HG02571 (cell line): ENCODE measurements at regions not wholly inside any gene's neighbourhood (a gene's known extent, or its start where the extent isn't known, plus 50 kb on each side); places are given as distances from the start of the nearest gene placed in this dataset.
"Not testable (repeated sequence)": the region's sequence is repeated elsewhere in the genome, so short reads cannot be mapped to it uniquely, and the experiment has no call there.

ENCODE experiments used
- ATAC-seq: cut with Tn5 transposase; IDR thresholded peaks from one replicate; pipeline ENCODE4 v1.9.1; 2021; ENCODE audit warnings: mild to moderate bottlenecking, moderate library complexity; ENCODE audit not compliant: unreplicated experiment

DNA sequence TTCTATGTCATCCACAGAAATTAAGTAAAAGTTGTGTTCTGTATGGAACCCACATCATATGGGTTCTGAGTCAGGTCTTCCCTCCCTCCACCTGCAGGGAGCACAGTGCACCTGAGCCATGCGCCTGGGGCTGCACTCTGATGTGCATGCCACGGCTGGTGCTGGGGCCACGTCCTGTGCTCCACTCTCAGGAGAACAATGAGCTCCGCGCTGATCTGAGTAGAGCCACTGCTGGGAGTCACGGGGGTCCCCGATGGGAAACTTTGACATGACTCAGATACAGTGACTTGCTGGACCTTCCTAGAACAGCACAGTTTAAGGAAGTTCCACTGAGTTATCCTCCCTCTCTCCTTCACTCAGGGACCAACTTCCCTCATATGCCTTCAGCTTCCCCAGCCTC lies 683.4 kb downstream of the TMEM121 start:
- no peak for ATAC-seq

DNA sequence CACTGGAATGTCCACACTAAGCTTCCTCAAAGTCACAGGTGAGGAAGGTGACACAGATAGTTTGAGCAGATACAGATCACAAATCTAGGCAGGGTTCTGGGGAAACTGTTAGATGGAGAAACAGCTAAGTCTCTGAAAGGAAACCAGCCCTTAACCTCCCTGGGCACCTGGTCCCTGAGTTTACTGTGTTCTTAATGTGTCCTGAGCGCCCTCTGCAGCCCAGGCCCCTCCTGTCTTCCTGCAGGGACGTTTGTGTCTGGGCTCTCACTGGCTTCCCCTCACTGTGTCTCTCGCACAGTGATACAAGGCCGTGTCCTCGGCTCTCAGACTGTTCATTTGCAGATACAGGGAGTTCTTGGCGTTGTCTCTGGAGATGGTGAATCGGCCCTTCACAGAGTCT lies 684.3 kb downstream of the TMEM121 start:
- ATAC-seq: no peak

DNA sequence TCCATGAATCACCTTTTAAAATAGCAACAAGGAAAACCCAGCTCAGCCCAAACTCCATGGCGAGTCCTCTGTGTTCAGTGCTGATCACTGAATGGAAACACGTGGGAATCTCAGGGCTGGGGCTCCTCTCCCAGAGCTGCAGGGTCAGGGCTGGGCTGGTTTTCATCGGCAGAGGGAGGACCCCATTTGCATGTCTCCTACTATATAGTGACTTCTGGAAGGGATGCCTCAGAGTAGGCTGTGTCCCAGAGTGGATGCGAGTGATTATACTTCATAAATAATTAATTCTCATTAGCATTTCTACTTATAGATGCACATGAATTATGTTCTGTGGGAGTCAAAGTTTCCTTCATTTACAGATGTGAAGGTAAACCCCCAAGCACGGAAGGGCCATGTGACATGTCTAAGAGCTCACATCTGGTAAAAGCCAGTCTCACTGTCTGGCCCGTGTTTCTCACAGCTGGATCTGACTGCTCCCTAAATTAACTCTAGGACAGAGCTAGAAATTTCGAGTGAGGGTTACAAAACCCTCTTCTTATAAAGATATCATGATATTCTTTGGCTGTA lies 685.0 kb downstream of the TMEM121 start:
- ATAC-seq: no peak

DNA sequence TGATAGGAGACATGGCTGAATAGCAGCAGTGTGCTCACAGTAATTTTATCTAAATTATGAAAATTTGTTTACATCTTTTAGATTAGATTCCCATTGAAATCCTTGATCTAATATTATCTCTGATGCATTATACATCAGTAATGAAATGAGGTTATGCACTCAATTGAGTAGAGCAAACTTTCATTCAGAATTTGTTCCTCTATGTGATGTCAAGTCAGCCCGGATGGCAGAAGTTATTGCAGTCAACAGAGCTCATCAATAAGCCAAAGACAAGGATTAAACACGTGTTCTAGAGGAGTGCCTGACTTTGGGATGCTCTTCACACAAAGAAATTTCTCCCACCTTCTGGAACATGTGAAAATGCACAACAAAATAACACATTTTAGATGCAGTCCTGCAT lies 688.8 kb downstream of the TMEM121 start:
- ATAC-seq: no peak

DNA sequence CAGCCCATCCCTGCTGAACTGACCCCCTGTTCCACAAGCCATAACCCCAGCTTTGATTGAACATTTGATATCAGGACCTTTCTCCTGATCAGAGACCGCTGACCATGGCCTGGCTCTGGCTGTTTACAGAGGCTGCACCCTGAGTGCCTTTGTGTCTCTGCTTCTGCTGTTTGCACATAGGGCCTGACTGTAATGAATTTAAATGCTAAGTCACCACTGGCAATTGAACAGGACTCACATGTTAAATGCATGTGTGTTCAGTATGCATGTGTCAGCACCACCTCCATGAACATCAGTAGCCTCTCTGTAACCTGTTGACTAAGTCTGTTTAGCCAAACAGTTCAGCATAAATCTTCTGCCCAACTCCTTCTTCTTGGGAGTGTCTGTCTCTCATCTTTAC lies 690.3 kb downstream of the TMEM121 start:
- ATAC-seq: no peak

DNA sequence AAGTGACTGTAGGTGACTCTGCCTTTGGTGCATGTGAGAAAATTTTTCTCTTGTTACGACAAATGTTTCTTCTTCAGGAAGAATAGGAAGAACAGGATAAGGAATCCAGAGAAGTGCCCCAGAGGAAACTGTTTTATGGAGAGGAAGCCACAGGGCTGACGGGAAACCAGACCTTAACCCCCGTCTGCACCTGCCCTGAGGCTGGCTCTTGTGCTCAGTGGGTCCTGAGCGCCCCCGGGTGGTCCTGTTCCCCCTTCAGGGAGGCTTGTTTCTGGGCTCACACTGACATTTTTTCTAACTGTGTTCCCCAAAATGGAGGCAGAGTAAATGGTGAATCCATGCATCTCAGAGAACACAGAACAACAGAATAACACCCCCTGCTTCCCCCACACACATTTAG lies 691.8 kb downstream of the TMEM121 start:
- ATAC-seq: no peak

DNA sequence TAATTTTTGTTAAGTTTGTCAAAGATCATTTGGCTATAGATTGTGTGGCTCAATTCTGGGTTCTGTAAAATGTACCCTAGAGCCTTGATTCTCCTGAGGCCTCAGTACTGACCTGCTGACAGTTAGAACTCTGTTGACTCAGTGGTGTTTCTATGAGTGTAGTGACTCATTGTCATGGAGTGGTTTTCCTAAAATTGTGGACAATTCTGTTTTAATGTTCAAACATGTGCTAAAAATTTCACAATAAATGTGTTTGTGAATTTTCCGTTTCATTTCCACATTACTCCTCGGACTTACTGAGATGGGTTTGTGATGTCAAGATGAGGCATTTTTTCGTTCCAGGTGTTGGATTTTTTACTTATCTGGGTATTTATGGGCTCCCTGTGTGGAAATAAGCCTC lies 695.9 kb downstream of the TMEM121 start:
- no peak for ATAC-seq

DNA sequence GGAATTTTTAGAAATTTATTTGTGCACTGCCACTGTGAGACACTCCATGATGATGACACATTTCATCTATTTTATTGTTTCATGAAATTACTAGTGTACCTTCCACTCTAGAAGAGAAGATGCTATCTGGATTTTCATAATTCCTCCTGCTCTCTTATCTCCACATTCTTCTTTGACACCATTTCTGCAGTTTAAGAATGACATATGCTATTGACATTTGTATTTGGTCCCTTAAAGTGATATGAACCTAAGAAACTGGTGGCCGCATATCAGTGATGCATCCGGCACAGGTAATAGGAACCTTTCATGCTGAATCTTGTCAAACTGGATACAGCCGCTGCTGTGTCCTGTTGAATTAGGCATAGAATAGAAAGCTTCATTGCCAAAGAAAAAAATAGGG lies 696.3 kb downstream of the TMEM121 start:
- ATAC-seq: no peak

DNA sequence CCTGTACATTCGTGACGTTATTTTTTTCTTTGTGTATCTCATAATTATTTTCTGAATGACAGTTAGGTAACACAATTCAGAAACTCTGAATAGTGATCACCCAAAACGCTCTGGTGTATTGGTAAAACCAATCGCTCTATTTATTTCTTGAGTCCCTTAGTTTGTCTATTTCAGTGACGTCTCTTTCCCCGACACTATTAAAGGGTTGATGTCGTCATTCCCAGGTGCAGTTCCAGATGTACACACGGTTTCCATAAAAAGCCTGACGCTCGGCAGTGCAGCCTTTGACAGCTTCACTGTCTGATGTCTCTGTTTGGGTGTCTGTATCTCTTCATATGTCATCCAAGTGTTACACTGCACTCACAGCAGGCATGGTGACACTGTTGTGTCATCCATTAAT lies 701.4 kb downstream of the TMEM121 start:
- ATAC-seq: no peak

DNA sequence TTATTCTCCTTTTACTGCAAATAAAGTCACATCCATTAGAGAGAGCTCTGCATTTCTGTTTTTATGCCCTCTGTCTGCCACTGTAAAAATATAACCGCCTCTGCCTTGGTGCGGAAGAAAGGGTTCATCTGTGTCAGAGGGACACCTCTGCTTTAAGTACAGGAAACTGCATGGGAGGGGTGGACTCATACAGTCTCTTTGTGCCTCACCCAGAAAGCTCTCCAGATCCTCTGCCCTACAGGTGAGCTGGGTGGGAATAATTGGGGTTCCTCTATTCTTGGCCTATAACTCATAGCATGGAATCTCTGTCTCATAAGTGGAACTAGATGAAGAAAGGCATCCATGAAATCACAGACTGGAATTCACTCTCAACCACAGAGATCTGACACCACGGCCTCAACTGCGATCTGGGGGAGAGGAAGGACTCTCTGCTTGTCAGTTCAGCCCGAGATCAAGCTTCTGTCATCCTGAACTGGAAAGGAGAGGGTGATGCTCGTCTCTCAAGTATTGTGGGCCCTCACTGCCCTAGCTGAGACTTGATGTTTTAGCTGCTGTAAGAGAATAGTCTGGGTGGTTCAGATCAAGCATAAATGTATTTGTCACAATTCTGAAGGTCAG lies 702.3 kb downstream of the TMEM121 start:
- ATAC-seq: no peak

DNA sequence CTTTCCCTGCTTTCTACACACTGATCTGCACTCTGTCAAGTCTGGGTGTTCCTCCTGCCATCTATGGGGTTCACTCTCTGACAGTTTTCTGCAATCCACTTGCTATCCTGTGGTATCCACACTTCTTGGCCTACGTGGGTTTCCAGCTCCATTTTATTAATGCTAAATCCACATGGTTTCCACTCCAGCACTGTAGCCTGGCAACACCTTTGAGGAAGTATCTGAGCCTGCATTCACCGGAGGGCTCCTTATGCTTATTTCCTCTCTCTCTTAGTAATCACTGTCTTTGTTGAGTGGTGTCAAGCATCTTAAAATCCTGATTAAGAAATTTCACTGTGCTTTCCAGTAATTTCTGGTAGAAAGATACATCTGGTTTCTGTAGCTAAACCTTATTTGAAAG lies 703.7 kb downstream of the TMEM121 start:
- ATAC-seq: no peak

DNA sequence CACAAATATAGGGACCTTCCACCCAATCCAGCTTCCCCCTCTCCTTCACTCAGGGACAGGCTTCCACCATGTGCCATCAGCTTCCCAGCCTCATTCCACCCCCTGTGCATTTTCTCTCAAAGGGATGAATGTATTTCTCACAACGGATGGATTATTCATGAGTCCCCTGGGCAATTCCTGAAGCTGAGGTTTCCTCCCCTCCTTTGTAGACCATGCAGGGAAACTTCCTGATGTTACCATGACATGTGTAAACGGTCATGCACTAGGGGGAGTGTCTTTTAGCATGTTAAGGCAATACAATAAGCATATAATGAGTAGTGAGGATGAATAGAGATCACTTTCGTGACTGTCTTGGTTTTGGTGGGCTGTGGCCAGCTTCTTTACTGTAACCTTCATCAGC lies 706.8 kb downstream of the TMEM121 start:
- ATAC-seq: not testable (repeated sequence)

DNA sequence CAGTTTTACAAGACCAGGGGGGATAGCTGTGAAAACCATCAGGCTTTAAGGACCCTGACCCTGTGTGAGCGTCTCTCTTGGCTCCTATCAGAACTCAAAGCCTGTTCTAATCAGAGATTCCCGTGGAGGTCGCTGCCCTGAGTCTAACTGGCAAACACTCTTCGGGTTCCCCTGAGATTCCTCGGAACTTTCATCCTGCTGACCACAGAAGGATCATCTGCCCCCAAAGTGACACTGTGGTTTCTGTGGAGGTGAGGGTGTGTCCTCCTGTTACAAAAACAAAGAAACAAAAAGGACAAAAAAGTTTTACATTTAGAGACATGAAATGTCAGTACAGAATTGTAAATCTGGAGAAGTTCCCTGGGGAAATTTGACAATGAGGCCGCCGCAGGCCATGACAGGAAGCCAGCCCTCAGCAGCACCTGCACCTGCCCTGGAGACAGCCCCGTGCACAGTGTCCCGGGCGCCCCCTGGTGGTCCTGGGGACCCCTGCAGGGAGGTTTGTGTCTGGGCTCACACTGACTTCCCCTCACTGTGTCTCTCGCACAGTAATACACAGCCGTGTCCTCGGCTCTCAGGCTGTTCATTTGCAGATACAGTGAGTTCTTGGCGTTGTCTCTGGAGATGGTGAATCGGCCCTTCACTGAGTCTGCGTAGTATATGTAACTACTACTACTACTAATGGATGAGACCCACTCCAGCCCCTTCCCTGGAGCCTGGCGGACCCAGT lies 708.3 kb downstream of the TMEM121 start:
- not testable (repeated sequence) for ATAC-seq

DNA sequence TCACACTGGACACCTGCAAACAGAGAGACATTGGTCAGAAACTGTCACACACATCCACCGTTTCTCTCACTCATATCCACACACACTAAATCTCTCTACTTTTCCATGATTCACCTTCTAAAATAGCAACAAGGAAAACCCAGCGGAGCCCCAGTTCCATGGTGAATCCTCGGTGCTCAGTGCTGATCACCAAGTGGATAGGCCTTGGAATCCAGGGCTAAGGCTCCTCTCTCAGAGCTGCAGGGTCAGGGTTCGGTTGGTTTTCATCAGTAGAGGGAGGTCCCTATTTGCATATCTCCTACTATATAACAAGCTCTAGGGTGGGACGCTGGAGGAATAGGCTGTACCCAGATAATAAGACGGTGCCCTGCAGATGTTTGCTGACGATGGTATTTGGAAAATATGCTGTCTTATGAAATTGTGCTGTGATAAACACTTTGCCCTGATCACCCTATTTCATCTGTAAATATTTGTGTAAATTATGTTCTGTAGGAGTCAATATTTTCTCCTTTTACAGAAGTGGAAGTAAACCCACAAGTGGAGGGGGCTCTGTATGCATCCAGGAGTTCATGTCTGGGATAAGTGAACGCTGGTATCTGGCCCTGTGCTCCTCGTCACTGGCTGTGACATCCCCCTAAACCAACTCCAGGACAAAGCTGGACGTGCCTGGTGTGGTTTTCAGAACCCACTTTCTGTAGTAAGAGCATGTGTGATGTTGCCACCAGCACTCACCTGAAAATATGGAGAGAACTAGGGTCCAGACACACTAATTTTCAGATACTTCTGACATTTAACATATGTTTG lies 709.2 kb downstream of the TMEM121 start:
- no peak for ATAC-seq

DNA sequence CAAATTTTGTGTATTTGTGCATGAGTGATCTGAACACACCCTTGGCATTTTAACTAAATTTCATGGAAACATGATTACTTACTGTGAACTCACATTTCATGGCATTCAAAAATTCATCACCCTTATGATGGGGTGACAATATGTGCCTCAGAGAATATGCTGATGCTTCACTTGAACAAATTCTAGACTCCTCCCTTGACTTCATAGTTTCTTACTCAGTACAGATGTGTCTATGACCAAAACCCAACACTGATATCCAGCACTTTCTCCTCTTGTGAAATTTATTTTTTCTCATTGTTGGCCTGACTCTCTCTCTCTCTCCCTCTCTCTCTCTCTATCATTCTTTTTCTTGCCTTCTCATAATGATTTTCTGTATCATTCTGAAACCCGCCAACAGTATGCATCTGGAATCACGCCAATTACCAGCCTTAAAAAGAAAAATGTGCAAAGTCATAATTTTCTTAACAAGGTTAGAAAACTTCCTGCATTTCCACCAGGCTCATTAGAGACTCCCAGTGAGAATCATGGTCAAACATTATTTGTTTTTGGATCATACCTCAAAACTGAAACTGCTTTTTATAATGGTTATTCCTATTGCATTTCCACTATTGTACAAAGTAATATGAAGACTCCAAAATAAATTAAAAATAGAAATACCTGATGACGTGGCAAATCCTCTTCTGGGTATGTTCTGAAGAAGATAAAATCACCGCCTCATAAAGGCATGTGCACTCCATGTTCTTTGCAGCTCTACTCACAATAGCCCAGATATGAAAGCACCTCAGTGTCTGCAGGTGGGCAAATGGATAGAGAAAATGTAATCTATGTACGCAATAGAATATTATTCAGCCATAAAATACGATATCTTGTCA lies 722.2 kb downstream of the TMEM121 start:
- ATAC-seq: no peak

DNA sequence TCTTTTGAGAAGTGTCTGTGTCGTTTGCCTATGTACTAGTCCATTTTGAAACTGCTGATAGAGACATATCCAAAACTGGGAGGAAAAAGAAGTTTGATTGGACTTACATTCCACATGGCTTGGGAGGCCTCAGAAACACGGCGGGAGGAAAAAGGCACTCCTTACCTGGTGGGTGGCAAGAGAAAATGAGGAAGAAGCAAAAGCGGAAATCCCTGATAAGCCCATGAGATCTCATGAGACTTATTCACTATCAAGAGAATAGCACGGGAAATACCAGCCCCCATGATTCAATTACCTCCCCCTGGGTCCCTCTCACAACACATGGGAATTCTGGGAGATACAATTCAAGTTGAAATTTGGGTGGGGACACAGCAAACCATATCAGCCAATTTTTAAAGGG lies 727.6 kb downstream of the TMEM121 start:
- not testable (repeated sequence) for ATAC-seq

DNA sequence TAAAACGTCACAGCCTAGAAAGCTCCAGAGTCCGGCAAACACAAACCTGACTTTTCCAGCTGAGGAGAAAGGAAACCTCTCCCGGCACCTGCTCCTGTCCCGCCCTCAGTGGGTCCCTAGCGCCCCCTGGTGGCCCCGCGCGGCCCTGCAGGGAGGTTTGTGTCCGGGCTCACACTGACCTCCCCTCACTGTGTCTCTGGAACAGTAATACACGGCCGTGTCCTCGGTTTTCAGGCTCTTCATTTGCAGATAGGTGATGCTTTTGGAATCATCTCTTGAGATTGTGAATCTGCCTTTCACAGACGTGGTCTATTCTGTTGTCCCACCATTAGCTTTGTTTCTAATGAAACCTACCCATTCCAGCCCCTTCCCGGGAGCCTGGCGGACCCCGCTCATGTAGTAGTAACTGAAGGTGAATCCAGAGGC lies 731.2 kb downstream of the TMEM121 start:
- not testable (repeated sequence) for ATAC-seq

DNA sequence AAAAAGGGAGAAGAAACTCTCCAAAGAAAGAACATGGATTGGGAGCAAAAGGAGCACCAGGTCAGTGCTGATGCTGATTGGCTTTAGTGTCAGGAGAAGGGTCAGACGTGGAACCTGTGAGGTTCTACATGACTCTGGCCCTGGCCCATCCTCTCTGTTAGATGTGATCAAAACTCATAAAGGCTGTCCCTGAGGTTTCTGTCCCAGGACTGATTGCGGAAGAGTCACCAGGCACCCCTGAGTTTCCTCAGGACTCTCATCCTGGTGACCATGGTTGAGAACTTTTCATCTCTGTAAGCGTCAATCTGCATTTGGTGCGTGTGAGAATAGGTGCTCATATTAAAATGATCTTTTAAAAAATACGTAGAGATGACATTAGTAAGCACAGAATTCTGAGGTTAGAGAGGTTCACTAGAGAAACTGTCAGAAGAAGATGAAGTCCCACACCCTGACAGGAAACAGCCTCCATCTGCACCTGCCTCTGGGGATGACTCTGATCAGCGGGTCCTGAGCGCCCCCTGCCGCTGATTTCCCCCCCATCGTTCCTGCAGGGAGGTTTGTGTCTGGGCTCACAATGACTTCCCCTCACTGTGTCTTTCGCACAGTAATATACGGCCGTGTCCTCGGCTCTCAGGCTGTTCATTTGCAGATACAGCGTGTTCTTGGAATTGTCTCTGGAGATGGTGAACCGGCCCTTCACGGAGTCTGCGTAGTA lies 741.8 kb downstream of the TMEM121 start:
- no peak for ATAC-seq

DNA sequence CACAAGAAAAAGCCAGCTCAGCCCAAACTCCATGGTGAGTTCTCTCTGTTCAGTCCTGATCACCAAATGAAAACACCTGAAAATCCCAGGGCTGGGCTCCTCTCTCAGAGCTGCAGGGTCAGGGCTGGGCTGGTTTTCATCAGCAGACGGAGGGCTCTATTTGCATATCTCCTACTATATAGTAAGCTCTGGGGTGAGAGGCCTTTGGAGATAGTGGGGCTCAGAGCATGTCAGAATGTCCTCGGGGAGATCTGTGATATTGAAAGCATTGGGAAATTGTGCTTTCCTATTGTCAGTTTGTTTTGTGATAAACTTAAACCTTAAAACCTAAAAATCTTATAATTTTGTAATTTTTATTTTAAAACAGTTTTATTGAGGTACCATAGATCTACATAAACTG lies 742.6 kb downstream of the TMEM121 start:
- ATAC-seq: no peak
